HG03175 (cell line): ENCODE measurements at regions not wholly inside any gene's neighbourhood (a gene's known extent, or its start where the extent isn't known, plus 50 kb on each side); places are given as distances from the start of the nearest gene placed in this dataset.
"Not testable (repeated sequence)": the region's sequence is repeated elsewhere in the genome, so short reads cannot be mapped to it uniquely, and the experiment has no call there.

Source experiments
- ATAC-seq: cut with Tn5 transposase; IDR thresholded peaks from one replicate; pipeline ENCODE4 v1.9.1; 2021; ENCODE audit warnings: mild to moderate bottlenecking, moderate library complexity; ENCODE audit not compliant: unreplicated experiment

DNA sequence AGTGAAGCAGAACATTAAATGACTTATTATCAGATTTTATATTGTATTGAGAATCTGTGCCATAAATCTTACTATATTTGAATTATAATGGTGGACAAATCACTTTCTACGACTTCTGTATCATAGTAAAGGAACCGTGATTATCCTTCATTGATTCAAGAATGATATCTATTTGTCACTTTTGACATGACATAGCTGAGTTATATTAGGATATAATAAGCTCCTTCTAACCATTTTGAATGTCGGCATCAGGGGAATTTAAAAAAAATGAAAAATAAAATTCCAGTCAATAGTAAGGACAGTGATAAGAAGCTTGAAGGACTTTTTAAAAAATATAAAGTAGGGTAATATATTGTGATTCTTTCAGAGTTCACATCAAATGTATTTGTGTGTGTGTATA, 338.9 kb upstream of the ACO1 start:
- ATAC-seq: no peak

DNA sequence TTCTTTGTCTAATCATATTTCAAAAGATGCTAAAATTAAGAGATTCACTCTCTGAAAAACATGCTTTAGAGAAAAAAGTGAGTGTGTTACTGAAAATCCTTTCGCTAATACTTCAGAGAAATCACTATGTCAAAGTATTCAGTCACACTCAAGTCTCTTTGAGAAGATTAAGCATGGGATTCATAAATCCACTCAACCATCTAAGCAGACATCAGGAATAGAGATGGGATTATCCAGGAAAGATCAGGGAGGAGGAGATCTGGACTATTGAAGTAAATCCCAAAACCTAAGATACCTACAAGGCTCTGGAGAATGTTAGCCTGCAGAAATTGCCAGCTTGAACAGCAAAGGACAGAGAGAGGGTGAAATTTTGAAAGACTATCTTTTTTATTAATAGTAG, 317.2 kb upstream of the ACO1 start:
- ATAC-seq: no peak

DNA sequence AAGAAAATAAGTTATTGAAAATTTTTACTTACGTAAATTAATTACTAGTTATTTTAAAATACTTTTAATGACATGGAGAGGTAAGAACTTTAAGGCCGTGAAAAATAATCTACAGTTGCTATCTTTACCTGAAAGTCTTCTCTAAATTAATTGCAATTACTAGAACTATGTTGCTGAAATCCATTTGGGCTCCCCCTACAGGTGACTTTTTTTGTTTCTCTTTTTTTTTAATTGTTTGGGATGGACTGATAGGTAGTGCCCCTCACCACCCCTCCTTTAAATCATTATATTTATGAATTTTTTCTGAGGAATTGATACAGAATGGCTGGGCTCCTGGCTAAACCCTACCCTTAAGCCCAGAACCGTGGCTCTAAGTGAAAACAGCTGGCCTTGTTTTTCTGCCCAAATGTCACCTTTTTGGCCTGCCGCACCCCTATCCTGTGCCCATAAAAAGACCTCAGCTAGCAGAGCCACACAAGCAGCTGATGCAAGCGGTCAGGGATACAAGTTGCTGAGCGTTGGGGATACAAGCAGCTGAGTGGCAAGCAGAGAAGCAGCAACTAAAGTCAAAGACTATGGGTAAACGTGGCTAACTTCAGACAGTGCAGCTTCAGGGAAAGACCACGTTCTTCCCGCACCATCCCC, 315.2 kb upstream of the ACO1 start:
- no peak for ATAC-seq

DNA sequence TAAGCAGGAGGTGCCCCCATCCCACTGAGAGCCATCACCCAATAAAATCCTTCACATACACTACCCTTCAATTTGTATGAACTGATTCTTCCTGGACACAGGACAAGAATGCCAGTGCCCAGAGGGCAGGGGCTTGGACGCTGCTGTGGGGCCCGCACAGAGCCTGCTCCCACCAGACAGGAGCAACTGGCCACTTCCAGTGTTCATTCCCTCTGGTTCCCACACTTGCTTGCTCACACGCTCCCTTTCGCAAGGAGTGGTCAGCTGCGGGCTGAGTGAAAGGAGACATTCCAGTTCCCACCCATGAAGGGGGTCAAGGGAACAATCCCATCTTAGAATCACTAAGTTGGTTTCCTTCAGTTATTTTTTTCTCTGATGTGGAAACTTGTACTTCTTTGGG, 314.5 kb upstream of the ACO1 start:
- ATAC-seq: no peak

DNA sequence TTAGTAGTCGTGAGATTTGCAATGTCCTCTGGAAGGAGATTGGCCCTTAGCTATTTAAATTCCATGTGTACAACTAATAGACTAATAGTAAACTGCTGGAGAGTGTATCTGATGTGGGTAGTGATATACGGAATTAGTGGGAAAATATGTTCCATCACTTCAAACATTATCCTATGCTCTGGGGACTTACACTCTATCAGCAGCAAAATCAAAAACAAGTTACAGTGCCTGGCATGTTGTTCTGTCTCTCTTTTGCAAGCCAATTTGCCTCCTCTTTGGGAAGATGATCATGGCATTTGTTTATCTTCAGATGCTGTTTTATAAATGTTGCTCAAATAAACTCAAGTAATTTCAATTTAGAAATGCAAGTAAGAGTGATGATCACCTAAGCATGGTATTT, 311.9 kb upstream of the ACO1 start:
- no peak for ATAC-seq

DNA sequence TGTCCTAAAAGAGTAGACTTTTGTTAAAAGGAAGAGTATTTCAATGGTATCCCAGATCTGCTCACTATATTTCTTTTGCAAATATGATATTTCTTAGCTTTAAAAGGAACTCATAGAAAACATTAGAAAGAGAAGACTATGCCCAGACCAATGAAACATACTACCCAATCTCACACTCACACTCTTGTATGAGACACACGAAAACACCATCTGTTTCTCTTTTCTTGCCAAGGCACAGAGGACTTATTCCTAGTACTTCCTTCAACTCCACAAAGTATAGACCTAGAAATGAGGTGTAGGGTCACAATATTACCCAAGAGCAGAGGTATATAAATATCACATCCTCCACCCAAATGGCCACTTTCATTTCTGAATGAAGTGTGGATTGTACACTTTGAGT, 292.4 kb upstream of the ACO1 start:
- ATAC-seq: no peak

DNA sequence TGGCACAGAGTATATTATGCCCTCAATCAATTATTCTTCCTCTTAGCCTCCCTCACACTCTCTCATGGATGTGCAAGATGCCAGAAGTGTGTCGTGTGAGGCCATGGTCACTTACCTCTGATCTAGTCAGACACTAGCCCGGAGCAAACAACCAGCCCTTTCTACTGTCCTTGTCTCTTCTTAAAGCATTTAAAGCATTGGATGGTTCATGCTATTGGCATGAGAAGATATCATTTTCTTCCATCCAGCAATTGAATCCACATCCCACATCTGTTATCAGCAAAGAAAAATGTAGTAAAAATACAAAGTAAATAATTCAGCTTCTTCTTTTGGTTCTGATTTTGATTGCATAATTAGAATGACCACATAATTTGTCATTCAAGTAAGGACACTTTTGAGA, 267.2 kb upstream of the ACO1 start:
- ATAC-seq: no peak

DNA sequence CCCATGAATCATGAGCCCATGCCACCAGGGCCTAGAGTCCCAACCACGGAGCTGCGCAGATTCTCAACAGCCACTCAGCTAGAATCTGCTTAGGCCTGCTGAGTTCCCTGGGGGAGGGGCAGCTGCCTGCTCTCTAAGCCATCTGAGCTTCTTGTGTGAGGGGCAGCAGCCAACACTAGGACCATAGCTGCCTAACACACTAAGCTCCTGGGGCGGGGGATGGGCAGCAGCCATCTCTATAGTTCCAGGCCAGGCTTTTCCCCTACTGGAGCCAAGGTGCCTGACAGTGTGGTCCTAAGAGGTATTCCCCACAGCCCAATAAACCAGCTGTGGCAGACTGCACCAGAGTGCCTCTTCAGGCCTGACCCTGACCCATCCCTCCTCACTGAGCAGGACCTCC, 255.9 kb upstream of the ACO1 start:
- ATAC-seq: no peak

DNA sequence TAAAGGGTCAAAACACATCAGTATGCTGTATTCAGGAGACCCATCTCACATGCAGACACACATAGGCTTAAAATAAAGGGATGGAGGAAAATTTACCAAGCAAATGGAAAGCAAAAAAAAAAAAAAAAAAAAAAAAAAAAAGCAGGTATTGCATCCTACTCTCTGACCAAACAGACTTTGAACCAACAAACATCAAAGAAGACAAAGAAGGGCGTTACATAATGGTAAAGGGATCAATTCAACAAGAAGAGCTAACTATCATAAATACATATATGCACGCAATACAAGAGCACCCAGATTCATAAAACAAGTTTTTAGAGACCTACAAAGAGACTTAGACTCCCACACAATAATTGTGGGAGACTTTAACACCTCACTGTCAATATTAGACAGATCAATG, 253.7 kb upstream of the ACO1 start:
- ATAC-seq: not testable (repeated sequence)

DNA sequence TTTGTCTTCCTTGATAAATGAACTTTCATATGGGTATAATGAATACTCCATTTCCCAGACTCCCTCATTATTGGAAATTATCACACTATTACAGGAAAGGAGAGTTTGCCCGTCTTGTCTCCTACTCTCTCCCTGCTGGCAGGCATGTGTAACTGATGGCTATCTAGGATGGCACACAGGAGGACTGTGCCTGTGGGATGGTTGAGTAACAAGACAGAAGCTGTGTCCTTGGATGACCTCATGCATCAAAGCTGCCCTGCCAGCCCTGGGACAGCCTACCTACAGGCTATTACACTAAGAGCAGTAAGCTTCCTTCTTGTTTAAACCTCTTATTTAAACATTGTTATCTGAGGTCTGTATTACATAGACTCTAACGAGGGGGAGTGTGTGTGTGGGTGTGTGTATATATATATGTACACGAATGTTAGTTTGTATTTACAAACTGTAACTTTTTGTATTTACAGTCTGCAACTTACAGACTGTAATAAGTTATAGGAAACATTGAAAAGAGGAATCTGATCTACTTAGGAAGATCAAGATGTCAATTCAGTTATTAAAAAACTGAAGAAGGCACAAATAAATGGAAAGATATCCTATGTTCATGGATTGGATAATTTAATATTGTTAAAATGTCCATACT, 247.6 kb upstream of the ACO1 start:
- no peak for ATAC-seq

DNA sequence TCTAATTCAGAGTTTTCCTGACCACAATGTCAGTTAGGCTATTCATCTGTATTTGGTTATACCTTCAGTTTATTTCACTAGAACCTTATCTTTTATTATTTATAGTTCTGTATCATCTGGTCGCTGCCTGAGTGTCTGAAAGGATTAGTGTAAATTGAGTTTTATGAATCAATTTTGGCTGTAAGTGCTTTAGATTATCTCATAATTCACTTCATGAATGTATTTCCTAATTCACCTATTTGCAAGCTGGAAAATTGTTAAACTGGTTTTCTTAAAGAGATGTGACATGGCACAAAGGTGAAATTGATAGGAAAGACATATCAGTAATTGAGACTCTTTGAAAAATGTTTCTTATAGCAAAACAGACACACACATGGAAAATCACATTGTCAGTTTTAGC, 242.4 kb upstream of the ACO1 start:
- ATAC-seq: no peak

DNA sequence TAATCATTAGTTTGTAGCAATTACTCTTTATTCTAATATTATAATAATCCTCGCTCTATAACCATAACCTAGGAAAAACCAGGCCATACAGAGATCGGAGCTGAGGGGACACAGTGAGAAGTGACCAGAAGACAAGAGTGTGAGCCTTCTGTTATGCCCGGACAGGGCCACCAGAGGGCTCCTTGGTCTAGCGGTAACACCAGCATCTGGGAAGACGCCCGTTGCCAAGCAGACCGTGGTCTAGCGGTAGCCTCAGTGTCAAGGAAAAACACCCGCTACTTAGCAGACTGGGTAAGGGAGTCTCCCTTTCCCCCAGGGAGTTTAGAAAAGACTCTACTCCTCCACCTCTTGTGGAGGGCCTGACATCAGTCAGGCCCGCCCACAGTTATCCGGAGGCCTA, 235.9 kb upstream of the ACO1 start:
- not testable (repeated sequence) for ATAC-seq

DNA sequence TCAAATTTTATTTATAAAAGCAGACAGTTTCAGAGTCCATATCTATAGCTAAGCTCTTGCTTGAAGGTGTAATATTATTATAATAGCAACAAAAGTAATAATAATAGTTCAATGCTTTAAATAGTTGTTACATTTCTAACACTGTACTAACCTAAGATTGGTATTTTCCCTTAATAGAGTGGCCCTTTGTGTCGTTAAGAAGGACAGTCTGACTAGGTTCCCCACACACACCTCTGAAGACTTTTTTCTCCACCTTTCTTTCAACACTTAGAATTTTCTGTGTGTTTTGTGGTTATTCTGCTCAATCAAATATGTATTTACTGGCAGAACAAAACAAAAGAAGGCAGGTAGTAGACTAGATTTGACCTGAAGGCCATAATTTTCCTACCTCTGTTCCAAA, 223.2 kb upstream of the ACO1 start:
- no peak for ATAC-seq

DNA sequence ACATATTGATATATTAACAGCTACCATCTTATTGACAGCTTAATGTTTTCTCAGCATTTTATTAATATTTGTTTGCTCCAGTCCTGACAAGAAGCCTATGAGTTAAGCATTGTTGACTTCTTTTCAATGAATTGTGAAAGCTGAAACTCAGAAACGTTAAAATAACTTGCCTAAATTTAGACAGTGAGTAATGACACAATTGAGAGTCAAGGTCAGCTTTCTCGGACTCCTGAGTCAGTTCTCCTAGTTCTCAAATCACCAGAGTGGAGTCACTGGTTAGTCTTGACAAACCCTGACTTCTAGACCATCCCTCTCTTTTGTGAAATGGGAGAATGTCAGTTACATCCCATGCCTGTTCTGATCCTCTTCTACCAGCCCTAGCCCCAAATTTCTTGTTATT, 222.7 kb upstream of the ACO1 start:
- peak; percentile 71 for ATAC-seq

DNA sequence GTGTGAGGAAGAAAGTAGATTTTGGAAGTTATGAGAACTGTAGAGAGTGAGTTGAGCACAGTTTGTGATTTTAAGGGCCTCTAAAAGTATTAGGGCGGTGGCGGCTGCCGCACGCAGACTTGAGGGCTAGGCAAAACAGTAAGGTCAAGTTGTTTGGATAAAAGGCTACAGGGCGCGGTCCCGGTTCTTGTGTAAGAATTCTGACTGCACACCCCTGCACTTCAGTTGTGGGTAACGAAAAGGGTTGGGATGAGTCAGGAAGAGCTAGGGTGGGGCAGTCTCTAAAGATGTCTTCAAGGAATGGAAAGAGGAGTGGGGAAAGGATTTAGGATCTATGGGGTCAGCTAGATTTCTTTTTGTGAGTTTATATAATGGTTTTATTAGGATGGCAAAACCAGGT, 218.1 kb upstream of the ACO1 start:
- ATAC-seq: not testable (repeated sequence)

DNA sequence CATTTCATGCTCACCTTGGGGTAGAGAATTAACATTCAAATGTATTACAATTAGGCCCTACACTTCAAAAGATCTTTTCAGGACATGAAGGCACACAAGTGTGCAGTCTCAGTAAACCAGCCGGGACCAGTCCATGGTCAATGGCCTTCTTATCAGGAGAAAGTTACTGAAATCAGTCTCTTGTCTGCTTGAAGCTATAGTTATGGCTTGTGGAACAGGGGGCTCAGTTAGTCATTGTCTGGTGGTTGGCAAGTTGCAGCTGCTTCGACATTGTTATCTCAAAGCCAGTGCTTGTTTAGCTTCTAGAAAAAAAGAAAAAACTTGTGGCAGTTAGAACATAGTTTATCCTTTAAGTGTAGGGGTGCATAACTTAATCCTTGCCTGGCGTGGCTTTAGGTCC, 213.1 kb upstream of the ACO1 start:
- no peak for ATAC-seq

DNA sequence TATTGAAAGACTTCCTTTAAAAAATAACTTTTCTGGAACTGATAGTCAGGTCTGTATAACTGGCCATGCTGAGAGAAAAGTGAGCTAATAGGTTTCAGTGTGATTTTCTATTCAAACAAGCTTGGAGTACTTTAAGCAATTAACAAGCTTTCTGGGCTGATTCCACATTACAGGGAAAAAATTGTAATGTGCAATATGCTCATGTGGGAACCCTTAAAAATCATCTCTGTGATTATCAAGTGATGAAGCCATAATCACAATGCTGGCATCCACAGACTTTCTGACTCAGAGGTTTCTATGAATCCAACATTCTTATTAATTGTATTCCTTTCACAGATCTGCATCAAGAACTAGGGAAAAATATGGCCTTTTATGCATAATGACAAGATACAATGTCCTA, 212.2 kb upstream of the ACO1 start:
- ATAC-seq: no peak

DNA sequence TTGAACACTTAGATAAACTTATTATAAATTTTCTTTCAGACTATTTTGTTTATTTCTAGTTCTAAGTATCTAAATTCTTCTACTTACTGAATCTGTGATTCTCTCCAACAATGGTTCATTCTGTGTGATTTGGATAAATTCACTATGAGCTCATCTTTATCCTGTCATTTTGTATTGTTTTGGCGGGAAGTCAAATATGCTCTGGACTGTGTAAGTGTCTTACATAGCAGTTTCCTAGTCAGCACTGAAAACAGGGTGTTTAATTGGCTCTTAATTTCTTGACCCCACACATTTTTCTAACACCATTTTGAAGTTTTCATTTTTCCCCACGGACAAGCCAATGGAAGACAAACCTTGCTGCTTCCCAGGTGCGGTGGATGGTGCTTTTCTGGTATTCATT, 207.0 kb upstream of the ACO1 start:
- ATAC-seq: no peak

DNA sequence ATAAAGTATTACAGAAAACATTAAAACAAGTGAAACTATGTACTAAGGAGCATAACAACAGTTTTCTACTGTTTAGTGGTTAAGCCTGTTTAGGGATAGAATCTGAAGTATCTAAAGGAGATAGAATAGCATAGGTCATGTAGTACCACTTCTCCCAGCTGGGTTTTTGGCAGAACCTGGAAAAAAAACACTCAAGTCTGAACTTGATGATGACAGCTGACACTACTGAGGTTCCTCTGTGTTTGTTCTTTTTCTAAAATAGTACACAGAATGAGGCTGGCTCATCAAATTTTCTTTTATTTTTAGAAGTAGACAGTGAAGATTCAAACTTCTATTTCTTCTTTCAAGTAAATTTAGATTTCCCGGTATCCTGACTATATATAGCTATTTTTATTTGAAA, 203.8 kb upstream of the ACO1 start:
- ATAC-seq: no peak

DNA sequence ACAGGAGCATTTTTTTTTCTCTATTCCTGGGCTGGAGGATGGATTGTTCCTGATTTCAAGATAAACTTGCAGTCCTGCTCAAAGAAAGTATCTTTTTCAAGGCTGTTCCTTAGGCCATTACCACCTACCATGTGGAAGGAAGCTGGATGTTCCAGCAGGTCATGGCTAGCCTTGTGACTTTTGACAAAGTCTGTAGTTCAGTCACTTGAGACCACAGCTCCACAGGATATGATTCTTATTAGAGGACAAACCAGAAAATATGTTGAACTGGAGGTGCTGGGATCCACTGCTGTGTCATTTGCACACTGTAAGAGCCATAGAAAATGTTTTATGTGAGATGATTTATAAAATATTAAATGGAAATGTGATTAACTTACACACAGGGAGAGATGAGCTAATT, 184.2 kb upstream of the ACO1 start:
- no peak for ATAC-seq

DNA sequence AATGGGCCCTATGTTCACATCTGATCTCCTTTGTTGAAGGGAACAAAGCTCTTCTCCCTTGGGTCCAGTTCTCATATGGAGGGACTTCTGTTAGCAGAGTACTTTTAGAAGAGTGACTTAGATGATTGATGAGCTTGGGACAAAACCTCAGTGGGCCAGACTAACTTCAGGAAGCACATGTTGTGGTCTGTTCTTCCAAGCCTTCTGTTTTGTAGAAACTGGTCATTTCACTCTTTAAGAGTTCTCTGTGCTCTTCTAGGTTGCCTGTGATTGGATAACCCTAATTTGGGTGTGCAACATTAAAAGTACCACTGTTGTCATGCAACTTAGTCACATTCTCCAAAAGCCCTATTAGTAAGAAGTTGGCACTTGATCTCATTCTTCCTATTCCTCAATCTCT, 183.5 kb upstream of the ACO1 start:
- ATAC-seq: no peak

DNA sequence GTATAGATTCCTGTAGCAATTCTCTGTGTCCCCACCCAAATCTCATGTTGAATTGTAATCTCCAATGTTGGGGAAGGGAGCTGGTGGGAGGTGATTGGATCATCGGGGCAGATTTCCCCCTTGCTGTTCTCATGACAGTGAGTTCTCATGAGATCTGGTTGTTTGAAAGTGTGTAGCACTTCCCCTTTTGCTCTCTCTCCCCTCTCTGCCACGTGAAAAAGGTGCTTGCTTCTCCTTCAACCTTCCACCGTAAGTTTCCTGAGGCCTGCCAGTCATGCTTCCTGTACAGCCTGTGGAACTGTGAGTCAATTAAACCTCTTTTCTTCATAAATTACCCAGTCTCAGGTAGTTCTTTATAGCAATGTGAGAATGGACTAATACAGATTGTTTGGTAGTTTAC, 175.3 kb upstream of the ACO1 start:
- ATAC-seq: not testable (repeated sequence)

DNA sequence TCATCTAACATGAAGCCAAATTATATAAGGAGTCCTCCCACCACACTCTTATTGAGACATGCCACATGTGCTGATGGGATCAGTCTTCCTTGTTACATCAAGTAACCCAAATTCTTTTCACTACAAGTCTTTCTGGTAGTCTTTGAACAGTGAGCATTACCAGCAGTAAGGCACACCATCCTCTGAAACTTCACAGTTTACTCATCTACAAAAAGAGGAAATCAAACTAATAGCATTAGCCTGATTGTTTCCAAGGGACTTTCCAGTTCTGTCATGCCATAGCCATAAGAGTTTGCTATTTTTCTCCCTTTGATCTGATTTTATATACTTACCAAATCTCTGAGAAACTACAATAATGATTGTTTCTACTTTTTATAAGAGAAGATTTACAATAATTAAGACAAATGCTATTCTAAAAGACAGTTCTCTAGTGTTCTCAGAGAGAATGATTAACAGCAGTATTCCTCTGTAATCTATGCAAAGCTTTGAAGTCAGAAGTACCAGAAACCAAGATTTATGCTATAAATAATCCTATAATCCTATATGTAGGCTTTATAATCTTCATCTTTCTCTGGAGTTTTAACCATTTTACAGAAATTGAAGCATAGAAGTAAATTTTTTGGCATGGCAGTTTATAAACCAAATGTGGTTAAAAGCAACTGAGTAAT, 166.2 kb upstream of the ACO1 start:
- peak; percentile 99 for ATAC-seq
